G401.6 (cell line): ENCODE measurements at regions not wholly inside any gene's neighbourhood (a gene's known extent, or its start where the extent isn't known, plus 50 kb on each side); places are given as distances from the start of the nearest gene placed in this dataset.
"Not testable (repeated sequence)": the region's sequence is repeated elsewhere in the genome, so short reads cannot be mapped to it uniquely, and the experiment has no call there.

Source experiments
- FAIRE-seq: peaks from 2 replicates; lab custom pipeline; 2012; peaks lifted over from hg19 to GRCh38; lab: Jason Lieb, UNC

- no peak for FAIRE-seq
Observed at GRCh38 chr6:137309078-137309762, 90.0 kb upstream of the IFNGR1 start.

- FAIRE-seq, result no peak
Observed at GRCh38 chr6:137307163-137307854, 88.1 kb upstream of the IFNGR1 start.

GRCh38 chr6:137305691-137306090, 86.5 kb upstream of the IFNGR1 start:
- FAIRE-seq, result no peak

GRCh38 chr6:137304020-137304780, 85.0 kb upstream of the IFNGR1 start:
- FAIRE-seq, result no peak

GRCh38 chr6:137303441-137303840, 84.3 kb upstream of the IFNGR1 start:
- no peak for FAIRE-seq

GRCh38 chr6:137299681-137300080, 80.5 kb upstream of the IFNGR1 start:
- no peak for FAIRE-seq

- FAIRE-seq, result no peak
Observed at GRCh38 chr6:137297887-137298286, 78.7 kb upstream of the IFNGR1 start.

GRCh38 chr6:137292326-137292725, 73.1 kb upstream of the IFNGR1 start:
- not testable (repeated sequence) for FAIRE-seq

- FAIRE-seq, result no peak
Observed at GRCh38 chr6:137291441-137291840, 72.3 kb upstream of the IFNGR1 start.

- FAIRE-seq, result no peak
Observed at GRCh38 chr6:137290601-137291261, 71.5 kb upstream of the IFNGR1 start.

GRCh38 chr6:137286916-137287315, 67.7 kb upstream of the IFNGR1 start:
- FAIRE-seq, result no peak

- FAIRE-seq, result no peak
Observed at GRCh38 chr6:137286368-137286767, 67.2 kb upstream of the IFNGR1 start.

GRCh38 chr6:137284811-137285110, 65.6 kb upstream of the IFNGR1 start:
- no peak for FAIRE-seq

GRCh38 chr6:137283940-137284810, 65.0 kb upstream of the IFNGR1 start:
- FAIRE-seq, result no peak

GRCh38 chr6:137283080-137283479, 63.9 kb upstream of the IFNGR1 start:
- no peak for FAIRE-seq

GRCh38 chr6:137282254-137282653, 63.1 kb upstream of the IFNGR1 start:
- FAIRE-seq, result no peak

GRCh38 chr6:137279279-137279678, 60.1 kb upstream of the IFNGR1 start:
- FAIRE-seq, result not testable (repeated sequence)

GRCh38 chr6:137277971-137278637, 58.9 kb upstream of the IFNGR1 start:
- no peak for FAIRE-seq

- no peak for FAIRE-seq
Observed at GRCh38 chr6:137272403-137272802, 53.2 kb upstream of the IFNGR1 start.

GRCh38 chr6:137271245-137272183, 52.3 kb upstream of the IFNGR1 start:
- peak; percentile 89 for FAIRE-seq
